ENCODE measurements at regions not wholly inside any gene's neighbourhood (a gene's known extent, or its start where the extent isn't known, plus 50 kb on each side); places are given as distances from the start of the nearest gene placed in this dataset.

GRCh38 chr22:22712092-22712658 lies 67.8 kb downstream of the GGTLC2 start:
- TF ChIP-seq CTCF (conservative IDR thresholded peaks at IDR 0.05; ENCODE audit: low read depth, low read length): no peak
- TF ChIP-seq EZH2 (IDR thresholded peaks at IDR 0.05; ENCODE audit: borderline replicate concordance, low read depth, low read length, poor library complexity, severe bottlenecking): no peak

All from A673 (cell line).